Peyer's patch (tissue), 4 donors: ENCODE measurements at regions not wholly inside any gene's neighbourhood (a gene's known extent, or its start where the extent isn't known, plus 50 kb on each side); places are given as distances from the start of the nearest gene placed in this dataset.

Experiments
- CTCF ChIP-seq, 6 experiments: fragments of 450-650 bp in 4 of 6; fragments of 200-600 bp in 2 of 6; sonication (generic) in 1 of 6; IDR thresholded peaks; one replicate each; pipeline ENCODE4 v1.5.1; 2017 to 2019; ENCODE audit warnings: antibody characterized with exemption in 6 of 6, mild to moderate bottlenecking in 3 of 6, moderate library complexity in 1 of 6
- POLR2A ChIP-seq, 2 donors: fragments of 450-650 bp; IDR thresholded peaks; one replicate each; pipeline ENCODE4 v1.5.1; 2017; ENCODE audit warnings: antibody characterized with exemption in 2 of 2, mild to moderate bottlenecking in 2 of 2, moderate library complexity in 2 of 2

DNA sequence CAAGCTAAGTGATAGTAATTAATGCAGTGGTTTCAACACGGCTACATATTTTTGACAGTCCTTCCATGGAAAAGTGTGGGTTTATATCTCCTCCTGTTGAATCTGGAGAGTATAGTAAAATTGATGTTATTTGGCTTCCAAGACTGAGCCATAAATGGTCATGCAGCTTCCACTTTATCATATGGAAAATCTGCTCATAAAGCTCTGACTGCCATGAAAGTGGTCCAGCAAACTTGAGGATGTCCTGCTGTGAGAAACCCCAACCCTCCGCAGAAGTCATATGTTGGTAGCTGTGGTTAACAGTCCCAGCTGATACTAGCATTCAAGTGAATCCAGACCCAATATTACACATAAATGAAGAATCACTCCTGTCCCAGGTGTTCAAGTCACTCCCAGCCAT is 378.3 kb downstream of the KCTD16 start:
- no peak for TF ChIP-seq CTCF (IDR thresholded peaks at IDR 0.05)
- no peak for TF ChIP-seq POLR2A (IDR thresholded peaks at IDR 0.05)
